Right ventricle myocardium inferior (tissue), 1 donor: ENCODE measurements at regions not wholly inside any gene's neighbourhood (a gene's known extent, or its start where the extent isn't known, plus 50 kb on each side); places are given as distances from the start of the nearest gene placed in this dataset.

Experiments used
- ATAC-seq: fragments of 200-7000 bp; cut with Tn5 transposase; one replicate; pipeline ENCODE4 v1.9.1; 2020; ENCODE audit warnings: mild to moderate bottlenecking, moderate library complexity
- DNase-seq: peaks from one replicate; pipeline ENCODE4 v3.0.0; 2021; ENCODE audit errors: missing footprints
- intact Hi-C: fragments of 100-400 bp; cut with DNase I; formaldehyde crosslinking; loops from one replicate; pipeline ENCODE4 v1.11.0; 2022
- donor health status: DM: no; HTN: yes; CAD: no; lungs with severe emphysema.

- ATAC-seq (no peak), DNase-seq (no peak)
These were observed 117.1 kb upstream of the RGS6 start for GRCh38 chr14:71815110-71815509.

GRCh38 chr14:71824816-71825215 is 107.4 kb upstream of the RGS6 start:
- DNase-seq (no peak), ATAC-seq (no peak)
- intact Hi-C loops = no loop called here

More at GRCh38 chr14:71815110-71815509, 117.1 kb upstream of the RGS6 start:
- intact Hi-C loops = no loop called here

- DNase-seq (no peak), ATAC-seq (no peak)
- intact Hi-C loops = no loop called here
These were observed 98.8 kb upstream of the RGS6 start for GRCh38 chr14:71833476-71833875.

- DNase-seq = no peak
- intact Hi-C loops = no loop called here
- no peak for ATAC-seq
These were observed 97.7 kb upstream of the RGS6 start for GRCh38 chr14:71834284-71835204.

- ATAC-seq = peak; percentile 60
- intact Hi-C loops = no loop called here
These were observed 80.0 kb upstream of the RGS6 start for GRCh38 chr14:71852181-71852580.

GRCh38 chr14:71855399-71856036 is 76.7 kb upstream of the RGS6 start:
- intact Hi-C loops = no loop called here
- DNase-seq (peak; percentile 72), ATAC-seq (no peak)

More at GRCh38 chr14:71852181-71852580, 80.0 kb upstream of the RGS6 start:
- no peak for DNase-seq

GRCh38 chr14:71856199-71856919 is 75.9 kb upstream of the RGS6 start:
- intact Hi-C loops = no loop called here
- ATAC-seq = no peak

GRCh38 chr14:71863049-71863448 is 69.2 kb upstream of the RGS6 start:
- no peak for ATAC-seq
- no peak for DNase-seq
- intact Hi-C loops = no loop called here

More at GRCh38 chr14:71856199-71856919, 75.9 kb upstream of the RGS6 start:
- DNase-seq = no peak

- no peak for DNase-seq
- intact Hi-C loops = no loop called here
- no peak for ATAC-seq
These were observed 68.5 kb upstream of the RGS6 start for GRCh38 chr14:71863766-71864165.
